MCF 10A (cell line): ENCODE measurements at regions not wholly inside any gene's neighbourhood (a gene's known extent, or its start where the extent isn't known, plus 50 kb on each side); places are given as distances from the start of the nearest gene placed in this dataset.

ENCODE experiments used
- BruUV-seq: library from RNA; stranded (reverse); fragments of 400-500 nt; replicated peaks from 2 replicates; lab custom pipeline; 2021; lab: Mats Ljungman, UMichigan
- CTCF ChIA-PET: fragments of 300-600 bp; sonication (Branson Sonifier 250); formaldehyde crosslinking; extraction: SDS; loops from one replicate; lab custom pipeline; 2021; ENCODE audit warnings: antibody characterized with exemption, inconsistent platforms; lab: Yijun Ruan, JAX
- POLR2A ChIA-PET: fragments of 300-600, 350-650 bp; sonication (Branson Sonifier 250); formaldehyde crosslinking; extraction: SDS; loops from one replicate; lab custom pipeline; 2020; ENCODE audit warnings: antibody characterized with exemption, inconsistent platforms; lab: Yijun Ruan, JAX
- DNase-seq: peaks from one replicate; pipeline ENCODE4 v3.0.0-alpha.2; 2018; ENCODE audit not compliant: unreplicated experiment
- H3K27ac Mint-ChIP-seq: one replicate; pipeline ENCODE4 v1.8.0; 2022; ENCODE audit warnings: mild to moderate bottlenecking, low read depth, mixed read lengths; ENCODE audit not compliant: unreplicated experiment
- H3K27me3 Mint-ChIP-seq: one replicate; pipeline ENCODE4 v1.8.0; 2022; ENCODE audit warnings: mixed read lengths; ENCODE audit not compliant: insufficient read depth, unreplicated experiment
- H3K36me3 Mint-ChIP-seq: one replicate; pipeline ENCODE4 v1.8.0; 2022; ENCODE audit warnings: mild to moderate bottlenecking, moderate library complexity, mixed read lengths; ENCODE audit not compliant: insufficient read depth, unreplicated experiment
- H3K4me1 Mint-ChIP-seq: one replicate; pipeline ENCODE4 v1.8.0; 2022; ENCODE audit warnings: mixed read lengths; ENCODE audit not compliant: insufficient read depth, unreplicated experiment
- H3K4me3 Mint-ChIP-seq: one replicate; pipeline ENCODE4 v1.8.0; 2022; ENCODE audit warnings: mild to moderate bottlenecking, moderate library complexity, mixed read lengths; ENCODE audit not compliant: unreplicated experiment
- H3K9me3 Mint-ChIP-seq: one replicate; pipeline ENCODE4 v1.8.0; 2022; ENCODE audit warnings: mixed read lengths; ENCODE audit not compliant: unreplicated experiment
- intact Hi-C: fragments of 100-400 bp; cut with micrococcal nuclease; formaldehyde crosslinking; loops from 2 replicates; pipeline ENCODE4 v1.14.1; 2022
- TF ChIP-seq, protein P1 (sequence below): fragments of 200-600 bp; IDR thresholded peaks from one replicate; pipeline ENCODE4 v1.8.0; 2022; ENCODE audit warnings: antibody characterized with exemption, mild to moderate bottlenecking; ENCODE audit not compliant: unreplicated experiment

- Mint-ChIP-seq H3K27ac (no peak overlapping the region), H3K36me3 (no peaks in the 10 kb centered on the region), H3K4me3 (no peak overlapping the region), H3K9me3 (peaks cover 7% of the 10 kb centered on the region), H3K4me1 (peaks cover 11% of the 10 kb centered on the region), H3K27me3 (no peaks in the 10 kb centered on the region)
- DNase-seq, result no peak
- TF ChIP-seq, protein P1, sequence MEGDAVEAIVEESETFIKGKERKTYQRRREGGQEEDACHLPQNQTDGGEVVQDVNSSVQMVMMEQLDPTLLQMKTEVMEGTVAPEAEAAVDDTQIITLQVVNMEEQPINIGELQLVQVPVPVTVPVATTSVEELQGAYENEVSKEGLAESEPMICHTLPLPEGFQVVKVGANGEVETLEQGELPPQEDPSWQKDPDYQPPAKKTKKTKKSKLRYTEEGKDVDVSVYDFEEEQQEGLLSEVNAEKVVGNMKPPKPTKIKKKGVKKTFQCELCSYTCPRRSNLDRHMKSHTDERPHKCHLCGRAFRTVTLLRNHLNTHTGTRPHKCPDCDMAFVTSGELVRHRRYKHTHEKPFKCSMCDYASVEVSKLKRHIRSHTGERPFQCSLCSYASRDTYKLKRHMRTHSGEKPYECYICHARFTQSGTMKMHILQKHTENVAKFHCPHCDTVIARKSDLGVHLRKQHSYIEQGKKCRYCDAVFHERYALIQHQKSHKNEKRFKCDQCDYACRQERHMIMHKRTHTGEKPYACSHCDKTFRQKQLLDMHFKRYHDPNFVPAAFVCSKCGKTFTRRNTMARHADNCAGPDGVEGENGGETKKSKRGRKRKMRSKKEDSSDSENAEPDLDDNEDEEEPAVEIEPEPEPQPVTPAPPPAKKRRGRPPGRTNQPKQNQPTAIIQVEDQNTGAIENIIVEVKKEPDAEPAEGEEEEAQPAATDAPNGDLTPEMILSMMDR, result no peak
- CTCF ChIA-PET, result interaction anchor here (0.6 kb wide), 1 partner anchor 34 kb away, joined by 4 read pairs; no protein-coding TSS in a partner anchor
- intact Hi-C loops, result loop anchor here (10.0 kb wide), 1 partner anchor 204 kb away; no protein-coding TSS in a partner anchor
- POLR2A ChIA-PET, result no interaction called here
- no TSS peak for BruUV-seq
These were observed 347.4 kb downstream of the BCOR start for GRCh38 chrX:39750256-39750790.

- DNase-seq, result no peak
- intact Hi-C loops, result loop anchor here (10.0 kb wide), 1 partner anchor 204 kb away; no protein-coding TSS in a partner anchor
- Mint-ChIP-seq H3K4me3 (no peak overlapping the region), H3K27ac (no peak overlapping the region), H3K4me1 (peaks cover 11% of the 10 kb centered on the region), H3K27me3 (no peaks in the 10 kb centered on the region), H3K36me3 (no peaks in the 10 kb centered on the region), H3K9me3 (peaks cover 7% of the 10 kb centered on the region)
- no TSS peak for BruUV-seq
- ChIA-PET CTCF (interaction anchor here (0.6 kb wide), 1 partner anchor 34 kb away, joined by 4 read pairs; no protein-coding TSS in a partner anchor), POLR2A (no interaction called here)
- TF ChIP-seq, protein P1, result no peak
These were observed 346.9 kb downstream of the BCOR start for GRCh38 chrX:39750848-39751247.

DNA sequence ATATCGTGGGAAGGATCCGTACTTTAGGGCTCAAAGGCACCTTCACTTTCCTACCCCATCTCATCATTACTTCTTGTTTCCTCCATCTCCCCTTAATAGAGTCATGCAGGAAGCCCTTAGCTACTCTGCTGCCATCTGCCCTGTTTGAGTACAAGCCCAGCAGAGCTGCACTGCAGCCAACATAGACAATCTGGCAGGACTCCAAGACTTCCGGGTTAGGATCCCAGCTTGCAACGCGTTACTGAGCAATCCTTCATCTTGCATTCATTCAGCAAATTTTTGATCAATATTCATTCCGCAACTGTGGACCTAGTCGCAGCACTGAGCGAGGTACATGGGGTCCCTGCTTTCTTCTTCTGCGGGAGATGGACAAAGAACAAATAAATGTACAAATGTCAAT, 344.9 kb downstream of the BCOR start:
- no TSS peak for BruUV-seq
- H3K36me3 Mint-ChIP-seq, result no peaks in the 10 kb centered on the region
- H3K27me3 Mint-ChIP-seq, result peaks cover 10% of the 10 kb centered on the region
- TF ChIP-seq, protein P1, result no peak
- ChIA-PET CTCF (no interaction called here), POLR2A (no interaction called here)
- peak overlapping the region; percentile 87 for H3K27ac Mint-ChIP-seq
- H3K9me3 Mint-ChIP-seq, result peaks cover 7% of the 10 kb centered on the region
- no peak overlapping the region for H3K4me3 Mint-ChIP-seq
- peaks cover 13% of the 10 kb centered on the region for H3K4me1 Mint-ChIP-seq
- intact Hi-C loops, result loop anchor here (10.0 kb wide), 1 partner anchor 202 kb away; no protein-coding TSS in a partner anchor
- peak; percentile 60 for DNase-seq

GRCh38 chrX:39753293-39753996, 344.3 kb downstream of the BCOR start:
- intact Hi-C loops, result loop anchor here (10.0 kb wide), 1 partner anchor 201 kb away; no protein-coding TSS in a partner anchor
- H3K4me1 Mint-ChIP-seq, result peaks cover 18% of the 10 kb centered on the region
- POLR2A ChIA-PET, result no interaction called here
- TF ChIP-seq, protein P1, result no peak
- no peak overlapping the region for H3K4me3 Mint-ChIP-seq
- DNase-seq, result no peak
- H3K27me3 Mint-ChIP-seq, result peaks cover 17% of the 10 kb centered on the region
- no TSS peak for BruUV-seq
- peak overlapping the region; percentile 87 for H3K27ac Mint-ChIP-seq
- peaks cover 7% of the 10 kb centered on the region for H3K9me3 Mint-ChIP-seq
- CTCF ChIA-PET, result no interaction called here
- no peaks in the 10 kb centered on the region for H3K36me3 Mint-ChIP-seq
